Right lobe of liver (tissue), 6 donors: ENCODE measurements at regions not wholly inside any gene's neighbourhood (a gene's known extent, or its start where the extent isn't known, plus 50 kb on each side); places are given as distances from the start of the nearest gene placed in this dataset.

Source experiments
- ATAC-seq, 4 donors: fragments of 200-7000 bp; cut with Tn5 transposase; one replicate each; pipeline ENCODE4 v1.9.1; 2020; ENCODE audit warnings: mild to moderate bottlenecking in 4 of 4, moderate library complexity in 4 of 4
- DNase-seq, 3 donors: peaks; one replicate each; pipeline ENCODE4 v3.0.0-alpha.2; 2020
- H3K27ac ChIP-seq, 3 donors: fragments of 200-600 bp; one replicate each; pipeline ENCODE4 v1.8.0; 2022
- H3K27me3 ChIP-seq, 2 donors: fragments of 200-600 bp; one replicate each; pipeline ENCODE4 v1.8.0; 2022
- H3K36me3 ChIP-seq, 4 donors: fragments of 200-600 bp; sonication (generic) in 1 of 4; one replicate each; pipeline versions ENCODE4 v1.5.1 to v1.8.0; 2017 to 2022; ENCODE audit warnings: control low read depth in 1 of 4
- H3K4me1 ChIP-seq, 4 donors: fragments of 200-600 bp; sonication (generic) in 1 of 4; one replicate each; pipeline versions ENCODE4 v1.5.1 to v1.8.0; 2017 to 2022; ENCODE audit warnings: control low read depth in 1 of 4
- H3K4me3 ChIP-seq, 3 donors: fragments of 200-600 bp; one replicate each; pipeline ENCODE4 v1.8.0; 2022
- H3K9me3 ChIP-seq, 4 donors: fragments of 200-600 bp; sonication (generic) in 1 of 4; one replicate each; pipeline versions ENCODE4 v1.5.1 to v1.8.0; 2017 to 2022; ENCODE audit warnings: control low read depth in 1 of 4
- POLR2A ChIP-seq: fragments of 450-650 bp; IDR thresholded peaks from one replicate; pipeline ENCODE4 v1.6.1; 2017; ENCODE audit warnings: antibody characterized with exemption, mild to moderate bottlenecking
- WGBS: methylation state at CpG from one replicate; pipeline ENCODE4 v1.1.6; 2018; ENCODE audit warnings: low coverage, low lambda C conversion rate; ENCODE audit not compliant: insufficient coverage; ENCODE audit errors: missing lambda C conversion rate; 5-methylcytosine and 5-hydroxymethylcytosine counted together
- intact Hi-C, 2 donors: fragments of 100-400 bp; cut with DNase I; formaldehyde crosslinking; loops; one replicate each; pipeline versions ENCODE4 v1.11.2 to v1.14.1; 2022
- TF ChIP-seq, protein P1 (sequence below), 4 donors: fragments of 200-600 bp in 3 of 4; fragments of 450-650 bp in 1 of 4; IDR thresholded peaks; one replicate each; pipeline versions ENCODE4 v1.5.1 to v1.8.0; 2016 to 2022; ENCODE audit warnings: antibody characterized with exemption in 4 of 4, mild to moderate bottlenecking in 2 of 4
- donor health status: DM: no; HTN: yes; CAD: no.
- donor health status: DM: no; HTN: no; CAD: no.
- donor health status: DM: no; HTN: no; CAD: no.
- donor health status: DM: no; HTN: yes; CAD: no.
- donor health status: DM: no; HTN: yes; CAD: no.

DNA sequence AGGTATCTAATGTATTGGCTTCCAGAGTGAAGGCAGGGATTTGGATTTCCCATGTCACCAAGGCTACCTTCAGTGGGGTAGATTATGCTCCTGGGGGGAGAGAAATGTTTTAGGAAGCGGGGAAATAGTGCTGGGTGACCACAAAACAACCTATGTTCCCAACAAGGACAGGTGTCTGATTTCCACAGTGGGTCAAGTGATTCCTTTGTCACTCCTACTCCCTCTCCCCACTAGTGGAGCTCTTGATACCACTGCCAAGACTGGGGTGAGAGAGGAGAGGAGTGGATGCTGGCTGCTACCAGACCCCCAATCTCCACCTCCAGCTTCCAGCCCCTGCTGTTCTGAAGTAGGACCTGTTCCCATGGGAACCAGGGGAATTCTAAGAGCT lies 104.3 kb upstream of the FAM78B start:
- ATAC-seq (no peak), DNase-seq (no peak)
- H3K36me3 ChIP-seq, result no peaks in the 10 kb centered on the region

DNA sequence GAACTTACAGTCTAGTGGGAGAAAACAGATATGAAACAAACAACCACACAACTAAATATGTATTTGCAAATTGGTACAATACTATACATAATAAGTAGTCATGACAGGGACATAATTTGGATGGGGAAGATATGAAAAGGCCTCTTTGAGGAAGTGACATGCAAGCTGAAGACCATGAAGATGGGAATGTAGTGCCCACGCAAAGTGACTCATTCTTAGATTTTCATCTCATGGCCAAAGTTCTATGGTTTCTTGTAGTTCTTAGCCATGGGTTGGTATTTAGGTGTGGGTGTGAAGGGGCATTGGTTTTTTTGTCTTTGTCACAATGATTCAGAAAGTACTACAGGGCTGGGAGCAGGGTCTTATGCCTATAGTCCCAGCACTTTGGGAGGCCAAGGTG lies 105.4 kb upstream of the FAM78B start:
- ATAC-seq (no peak), DNase-seq (no peak)
- Histone ChIP-seq H3K4me3 (no peak overlapping the region), H3K27ac (no peak overlapping the region), H3K36me3 (no peaks in the 10 kb centered on the region), H3K4me1 (no peaks in the 10 kb centered on the region), H3K27me3 (no peaks in the 10 kb centered on the region), H3K9me3 (no peaks in the 10 kb centered on the region)
- intact Hi-C loops, result no loop called here
- 82% methylated on average over 1 of the region's 1 CpG for WGBS
- TF ChIP-seq POLR2A, result no peak
- TF ChIP-seq, protein P1, sequence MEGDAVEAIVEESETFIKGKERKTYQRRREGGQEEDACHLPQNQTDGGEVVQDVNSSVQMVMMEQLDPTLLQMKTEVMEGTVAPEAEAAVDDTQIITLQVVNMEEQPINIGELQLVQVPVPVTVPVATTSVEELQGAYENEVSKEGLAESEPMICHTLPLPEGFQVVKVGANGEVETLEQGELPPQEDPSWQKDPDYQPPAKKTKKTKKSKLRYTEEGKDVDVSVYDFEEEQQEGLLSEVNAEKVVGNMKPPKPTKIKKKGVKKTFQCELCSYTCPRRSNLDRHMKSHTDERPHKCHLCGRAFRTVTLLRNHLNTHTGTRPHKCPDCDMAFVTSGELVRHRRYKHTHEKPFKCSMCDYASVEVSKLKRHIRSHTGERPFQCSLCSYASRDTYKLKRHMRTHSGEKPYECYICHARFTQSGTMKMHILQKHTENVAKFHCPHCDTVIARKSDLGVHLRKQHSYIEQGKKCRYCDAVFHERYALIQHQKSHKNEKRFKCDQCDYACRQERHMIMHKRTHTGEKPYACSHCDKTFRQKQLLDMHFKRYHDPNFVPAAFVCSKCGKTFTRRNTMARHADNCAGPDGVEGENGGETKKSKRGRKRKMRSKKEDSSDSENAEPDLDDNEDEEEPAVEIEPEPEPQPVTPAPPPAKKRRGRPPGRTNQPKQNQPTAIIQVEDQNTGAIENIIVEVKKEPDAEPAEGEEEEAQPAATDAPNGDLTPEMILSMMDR (IDR thresholded peaks at IDR 0.05), result no peak

More for the DNA sequence above, 104.3 kb upstream of the FAM78B start:
- H3K27me3 ChIP-seq, result no peaks in the 10 kb centered on the region
- H3K27ac ChIP-seq, result no peak overlapping the region
- no CpG with 5 or more reads among the region's 1 CpG for WGBS
- TF ChIP-seq POLR2A, result no peak
- TF ChIP-seq, protein P1 (IDR thresholded peaks at IDR 0.05), result no peak
- H3K4me3 ChIP-seq, result no peak overlapping the region
- intact Hi-C loops, result no loop called here
- H3K9me3 ChIP-seq, result no peaks in the 10 kb centered on the region
- no peaks in the 10 kb centered on the region for H3K4me1 ChIP-seq

DNA sequence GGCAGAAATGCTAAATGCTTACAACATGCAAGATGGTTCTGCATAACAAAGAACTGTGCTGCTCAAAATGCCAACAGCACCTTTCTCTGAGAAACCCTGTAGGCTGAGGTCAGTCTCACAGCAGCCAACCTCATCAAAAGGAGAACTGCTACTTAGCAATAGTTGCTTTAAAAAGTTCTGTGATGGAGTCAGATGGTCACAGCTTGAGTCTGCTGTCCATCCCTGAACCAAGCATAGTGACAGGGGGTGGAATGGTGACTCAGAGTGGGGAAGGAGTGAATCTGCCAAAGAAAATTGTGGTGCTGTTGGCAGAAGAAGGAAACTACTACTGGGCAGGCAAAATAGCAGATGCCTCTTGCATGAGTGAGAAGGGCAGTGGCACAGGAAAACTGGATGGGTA lies 106.0 kb upstream of the FAM78B start:
- no peak overlapping the region for H3K4me3 ChIP-seq
- H3K9me3 ChIP-seq, result no peaks in the 10 kb centered on the region
- intact Hi-C loops, result no loop called here
- TF ChIP-seq POLR2A, result no peak
- TF ChIP-seq, protein P1 (IDR thresholded peaks at IDR 0.05), result no peak
- no peaks in the 10 kb centered on the region for H3K36me3 ChIP-seq
- no peak for DNase-seq
- no peaks in the 10 kb centered on the region for H3K27me3 ChIP-seq
- H3K4me1 ChIP-seq, result no peaks in the 10 kb centered on the region
- H3K27ac ChIP-seq, result no peak overlapping the region
- ATAC-seq, result no peak

DNA sequence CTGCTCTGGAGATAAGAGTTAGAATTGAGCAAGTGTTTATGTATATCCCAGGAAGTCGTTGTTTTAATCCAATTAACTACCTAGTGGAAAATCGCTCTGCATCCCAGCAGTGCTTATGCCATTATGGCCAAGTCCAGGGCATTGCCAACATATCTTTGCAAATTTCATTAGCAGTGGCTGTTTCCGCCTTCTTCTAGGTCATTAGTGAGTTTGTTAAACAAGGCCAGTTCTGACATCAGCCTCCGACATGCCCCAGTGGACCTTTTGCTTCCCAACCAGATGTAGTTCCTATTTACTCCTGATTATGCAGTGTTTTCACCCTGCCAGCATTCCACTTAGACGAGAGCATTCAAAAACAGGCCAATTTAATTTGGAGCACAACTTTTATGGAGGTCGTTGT lies 106.8 kb upstream of the FAM78B start:
- 24% methylated on average over 6 of the region's 6 CpGs for WGBS
- Histone ChIP-seq H3K36me3 (no peaks in the 10 kb centered on the region), H3K4me3 (no peak overlapping the region), H3K27ac (no peak overlapping the region), H3K27me3 (no peaks in the 10 kb centered on the region), H3K4me1 (no peaks in the 10 kb centered on the region), H3K9me3 (no peaks in the 10 kb centered on the region)
- ATAC-seq (no peak), DNase-seq (no peak)
- intact Hi-C loops, result no loop called here
- TF ChIP-seq, protein P1 (IDR thresholded peaks at IDR 0.05), result no peak
- TF ChIP-seq POLR2A, result no peak
